ENCODE measurements at regions not wholly inside any gene's neighbourhood (a gene's known extent, or its start where the extent isn't known, plus 50 kb on each side); places are given as distances from the start of the nearest gene placed in this dataset.

- Histone ChIP-seq H3K4me3 (peak overlapping the region; percentile 36 to 53), H3K36me3 (no peaks in the 10 kb centered on the region), H3K9me3 (no peaks in the 10 kb centered on the region), H3K27me3 (no peaks in the 10 kb centered on the region), H3K27ac (peak overlapping the region; percentile 80 to 85), H3K4me1 (peaks cover 19 to 44% of the 10 kb centered on the region in 2 donors)
- DNase-seq (ENCODE audit: low spot score in 2 of 2), result no peak
- TF ChIP-seq CTCF (IDR thresholded peaks at IDR 0.05), result no peak
- intact Hi-C loops (cut with DNase I), result loop anchor here (5.0 kb wide), 1 partner anchor 119 kb away; the partner anchor contains the start of gene NCOR2
Measured at GRCh38 chr12:124685689-124686369, 118.4 kb upstream of the NCOR2 start.

- H3K9me3 ChIP-seq, result no peaks in the 10 kb centered on the region
- H3K36me3 ChIP-seq, result no peaks in the 10 kb centered on the region
- H3K27me3 ChIP-seq, result no peaks in the 10 kb centered on the region
- H3K4me1 ChIP-seq, result peaks cover 19 to 44% of the 10 kb centered on the region in 2 donors
- DNase-seq (ENCODE audit: low spot score in 2 of 2), result peak in 1 of 2 donors; percentile 70
- H3K27ac ChIP-seq, result peak overlapping the region; percentile 80 to 85
- H3K4me3 ChIP-seq, result peak overlapping the region; percentile 36 to 53
- no peak for TF ChIP-seq CTCF (IDR thresholded peaks at IDR 0.05)
- intact Hi-C loops (cut with DNase I), result loop anchor here (5.0 kb wide), 1 partner anchor 118 kb away; the partner anchor contains the start of gene NCOR2
Measured at GRCh38 chr12:124684971-124685688, 117.7 kb upstream of the NCOR2 start.

- TF ChIP-seq CTCF (IDR thresholded peaks at IDR 0.05), result no peak
- intact Hi-C loops (cut with DNase I), result no loop called here
- DNase-seq (ENCODE audit: low spot score in 2 of 2), result no peak
- Histone ChIP-seq H3K27me3 (no peaks in the 10 kb centered on the region), H3K4me3 (peak overlapping the region; percentile 36 to 53), H3K36me3 (no peaks in the 10 kb centered on the region), H3K4me1 (peaks cover 22 to 50% of the 10 kb centered on the region in 2 donors), H3K9me3 (no peaks in the 10 kb centered on the region), H3K27ac (peak overlapping the region; percentile 80 to 85)
Measured at GRCh38 chr12:124684496-124684895, 117.1 kb upstream of the NCOR2 start.

- Histone ChIP-seq H3K36me3 (no peaks in the 10 kb centered on the region), H3K9me3 (no peaks in the 10 kb centered on the region), H3K4me3 (no peak overlapping the region), H3K4me1 (peaks cover 22 to 57% of the 10 kb centered on the region in 2 donors), H3K27me3 (no peaks in the 10 kb centered on the region), H3K27ac (peak overlapping the region in 1 of 2 donors; percentile 13)
- TF ChIP-seq CTCF (IDR thresholded peaks at IDR 0.05), result no peak
- no peak for DNase-seq (ENCODE audit: low spot score in 2 of 2)
- intact Hi-C loops (cut with DNase I), result no loop called here
Measured at GRCh38 chr12:124683152-124684124, 116.0 kb upstream of the NCOR2 start.

- TF ChIP-seq CTCF (IDR thresholded peaks at IDR 0.05), result no peak
- H3K4me3 ChIP-seq, result no peak overlapping the region
- intact Hi-C loops (cut with DNase I), result no loop called here
- no peaks in the 10 kb centered on the region for H3K36me3 ChIP-seq
- DNase-seq (ENCODE audit: low spot score in 2 of 2), result no peak
- H3K4me1 ChIP-seq, result peaks cover 21 to 51% of the 10 kb centered on the region in 2 donors
- peak overlapping the region in 1 of 2 donors; percentile 63 for H3K27ac ChIP-seq
- no peaks in the 10 kb centered on the region for H3K27me3 ChIP-seq
- H3K9me3 ChIP-seq, result no peaks in the 10 kb centered on the region
Measured at GRCh38 chr12:124682425-124683151, 115.2 kb upstream of the NCOR2 start.
